ENCODE measurements at regions not wholly inside any gene's neighbourhood (a gene's known extent, or its start where the extent isn't known, plus 50 kb on each side); places are given as distances from the start of the nearest gene placed in this dataset.
A peak's percentile ranks its signal among the peaks of the same experiment; 100 is the strongest.
"Not testable (repeated sequence)": the region's sequence is repeated elsewhere in the genome, so short reads cannot be mapped to it uniquely, and the experiment has no call there.

GRCh38 chr10:44101082-44101481 lies 283.8 kb downstream of the CXCL12 start:
- DNase-seq (ENCODE audit: low read depth), result no peak

- no peak for DNase-seq (ENCODE audit: low read depth)
Measured at GRCh38 chr10:44099511-44099910, 285.4 kb downstream of the CXCL12 start.

DNA sequence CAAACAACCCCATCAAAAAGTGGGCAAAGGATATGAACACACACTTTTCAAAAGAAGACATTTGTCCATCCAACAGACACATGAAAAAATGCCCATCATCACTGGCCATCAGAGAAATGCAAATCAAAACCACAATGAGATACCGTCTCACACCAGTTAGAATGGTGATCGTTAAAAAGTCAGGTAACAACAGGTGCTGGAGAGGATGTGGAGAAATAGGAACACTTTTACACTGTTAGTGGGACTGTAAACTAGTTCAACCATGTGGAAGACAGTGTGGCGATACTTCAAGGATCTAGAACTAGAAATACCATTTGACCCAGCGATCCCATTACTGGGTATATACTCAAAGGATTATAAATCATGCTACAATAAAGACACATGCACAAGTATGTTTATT lies 288.7 kb downstream of the CXCL12 start:
- DNase-seq (ENCODE audit: low read depth), result not testable (repeated sequence)

GRCh38 chr10:44089671-44090070 lies 295.2 kb downstream of the CXCL12 start:
- DNase-seq (ENCODE audit: low read depth), result no peak

DNA sequence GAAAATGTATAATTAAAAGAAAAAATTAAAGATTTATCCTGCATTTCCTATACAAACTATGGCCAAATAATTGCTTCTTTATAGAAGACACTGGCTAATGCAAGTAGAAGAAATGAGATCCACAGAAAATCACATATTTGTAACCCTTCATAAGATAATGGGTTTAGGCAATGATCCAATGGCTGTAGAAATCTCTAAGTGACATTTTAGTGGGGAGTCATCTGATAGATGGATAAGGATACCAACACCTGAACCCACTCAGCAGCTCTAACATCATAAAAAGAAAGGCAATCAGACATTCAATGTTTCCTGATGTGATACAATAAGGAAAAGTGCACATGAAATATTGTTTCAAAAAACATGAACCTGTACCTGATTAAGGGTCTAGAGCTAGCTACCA lies 297.5 kb downstream of the CXCL12 start:
- no peak for DNase-seq (ENCODE audit: low read depth)

DNA sequence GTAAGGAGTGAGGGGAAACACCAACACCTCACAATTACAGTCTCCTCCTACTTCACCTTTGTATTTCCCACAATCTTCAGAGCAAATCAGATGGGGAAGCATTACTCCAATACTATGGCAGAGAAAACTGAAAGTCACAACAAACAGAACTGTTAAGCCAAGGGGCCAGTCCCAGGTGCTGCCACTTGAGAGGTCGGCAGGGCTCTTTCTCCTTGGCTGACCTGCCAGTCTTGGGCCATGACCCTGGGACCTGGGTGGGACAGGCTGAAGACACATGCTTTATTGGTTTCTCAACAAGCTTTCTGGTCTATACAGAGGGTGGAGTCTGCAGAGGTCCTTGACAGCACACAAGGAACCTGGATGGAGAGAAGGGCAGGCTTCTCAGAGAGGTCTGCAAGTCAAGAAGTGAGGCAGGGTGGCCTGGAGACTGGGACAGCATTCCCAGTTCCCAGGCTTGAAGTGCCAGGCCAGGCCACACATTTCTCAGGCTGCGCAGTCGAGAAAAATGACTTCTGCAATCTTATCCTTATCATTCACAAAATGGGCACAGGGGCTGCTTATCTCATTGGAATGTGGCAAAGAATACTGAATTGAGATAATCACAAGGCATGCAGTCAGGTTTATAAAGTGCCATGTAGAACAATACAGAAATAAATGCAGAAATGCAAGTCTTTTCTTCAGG lies 301.0 kb downstream of the CXCL12 start:
- DNase-seq (ENCODE audit: low read depth), result no peak

DNA sequence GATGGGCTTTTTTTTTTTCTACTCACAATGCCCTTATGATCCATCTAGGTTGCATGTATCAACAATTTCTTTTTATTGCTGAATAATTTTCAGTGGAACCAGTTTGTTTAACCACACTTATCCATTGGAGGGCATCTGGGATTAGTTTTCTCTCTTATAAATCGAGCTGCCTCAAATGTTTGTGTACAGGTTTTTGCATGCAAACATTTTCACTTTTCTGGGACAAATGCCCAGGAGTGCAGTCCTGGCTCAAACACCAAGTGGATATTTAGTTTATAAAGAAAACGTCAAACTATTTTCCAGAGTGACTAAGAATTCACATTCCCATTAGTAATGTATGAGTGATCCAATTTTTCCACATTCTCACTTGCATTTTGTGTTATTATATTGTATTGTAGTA lies 313.4 kb downstream of the CXCL12 start:
- peak; percentile 94 for DNase-seq (ENCODE audit: low read depth)

DNA sequence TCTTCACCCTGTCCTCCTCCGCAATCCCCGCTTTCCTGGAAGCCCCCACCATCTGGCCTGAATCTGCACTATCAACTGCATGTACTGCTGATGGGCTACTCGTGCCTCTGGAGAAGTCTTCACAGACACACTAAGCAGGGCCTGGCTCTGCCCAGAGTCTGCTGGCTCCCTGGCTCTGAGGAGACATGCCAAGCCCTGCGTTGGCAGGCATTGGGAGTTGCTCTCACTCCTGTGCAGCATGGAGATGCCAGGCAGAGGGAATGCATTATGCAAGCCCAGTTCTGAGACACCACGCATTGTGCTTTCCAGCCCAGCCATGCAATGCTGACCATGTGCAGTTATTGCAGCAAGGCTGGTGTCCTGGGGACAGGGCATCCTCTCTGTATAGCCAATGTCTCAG lies 314.6 kb downstream of the CXCL12 start:
- peak; percentile 51 for DNase-seq (ENCODE audit: low read depth)

GRCh38 chr10:44069573-44069972 lies 315.3 kb downstream of the CXCL12 start:
- peak; percentile 28 for DNase-seq (ENCODE audit: low read depth)

- DNase-seq (ENCODE audit: low read depth), result peak; percentile 60
Measured at GRCh38 chr10:44068716-44069482, 316.0 kb downstream of the CXCL12 start.

DNA sequence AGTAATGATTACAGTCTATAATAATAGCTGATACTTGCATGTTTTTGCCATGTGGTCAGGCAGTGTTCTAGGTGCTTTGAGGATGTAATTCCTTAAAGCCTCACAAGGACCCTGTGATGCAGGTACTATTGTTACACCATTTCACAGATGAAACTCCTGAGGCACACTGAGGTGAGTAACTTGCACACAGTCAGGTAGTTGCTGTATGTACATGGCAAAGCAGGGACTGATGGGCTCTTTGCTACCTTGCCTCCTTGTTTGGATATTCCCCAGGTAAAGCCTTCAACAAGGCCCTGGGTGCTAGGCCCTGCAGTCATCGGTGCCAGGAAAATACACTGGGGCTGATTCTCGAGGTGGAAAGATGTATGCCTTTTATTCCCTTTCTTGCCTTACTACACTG lies 317.5 kb downstream of the CXCL12 start:
- no peak for DNase-seq (ENCODE audit: low read depth)

DNA sequence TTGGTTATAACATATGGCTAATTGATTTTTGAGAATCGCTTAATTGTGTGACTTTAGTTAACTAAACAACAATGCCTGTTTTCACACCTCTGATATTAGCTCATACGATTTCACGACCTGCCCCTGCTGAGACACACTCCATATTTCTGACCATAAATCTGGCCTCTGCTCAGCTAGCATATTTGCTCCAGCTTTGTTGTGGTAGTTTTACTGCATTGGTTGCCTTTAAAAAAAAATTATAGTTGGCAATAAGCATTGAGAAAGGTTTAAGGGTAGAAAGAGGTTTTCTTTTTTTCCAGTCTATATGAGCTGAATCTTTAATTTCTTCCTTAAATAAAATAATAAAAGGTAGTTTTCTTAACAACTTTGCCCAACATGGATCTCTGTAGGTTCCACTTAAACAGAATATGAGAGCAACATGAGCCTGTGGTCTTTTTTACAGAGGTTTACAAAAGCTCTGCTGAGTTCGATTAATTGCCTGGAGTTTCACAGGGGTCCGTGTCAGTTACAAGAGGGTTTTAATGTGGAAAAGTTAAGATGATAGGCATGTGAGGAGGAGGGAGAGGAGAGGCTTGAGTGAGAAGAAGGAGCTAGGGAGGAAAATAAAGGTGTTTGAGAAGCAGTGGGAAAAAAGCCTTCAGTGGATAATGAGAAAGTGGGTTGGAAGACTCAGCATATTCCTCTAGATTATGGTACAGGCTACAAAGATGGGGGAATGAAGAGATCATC lies 318.2 kb downstream of the CXCL12 start:
- DNase-seq (ENCODE audit: low read depth), result no peak

- DNase-seq (ENCODE audit: low read depth), result no peak
Measured at GRCh38 chr10:44065788-44066526, 318.9 kb downstream of the CXCL12 start.

DNA sequence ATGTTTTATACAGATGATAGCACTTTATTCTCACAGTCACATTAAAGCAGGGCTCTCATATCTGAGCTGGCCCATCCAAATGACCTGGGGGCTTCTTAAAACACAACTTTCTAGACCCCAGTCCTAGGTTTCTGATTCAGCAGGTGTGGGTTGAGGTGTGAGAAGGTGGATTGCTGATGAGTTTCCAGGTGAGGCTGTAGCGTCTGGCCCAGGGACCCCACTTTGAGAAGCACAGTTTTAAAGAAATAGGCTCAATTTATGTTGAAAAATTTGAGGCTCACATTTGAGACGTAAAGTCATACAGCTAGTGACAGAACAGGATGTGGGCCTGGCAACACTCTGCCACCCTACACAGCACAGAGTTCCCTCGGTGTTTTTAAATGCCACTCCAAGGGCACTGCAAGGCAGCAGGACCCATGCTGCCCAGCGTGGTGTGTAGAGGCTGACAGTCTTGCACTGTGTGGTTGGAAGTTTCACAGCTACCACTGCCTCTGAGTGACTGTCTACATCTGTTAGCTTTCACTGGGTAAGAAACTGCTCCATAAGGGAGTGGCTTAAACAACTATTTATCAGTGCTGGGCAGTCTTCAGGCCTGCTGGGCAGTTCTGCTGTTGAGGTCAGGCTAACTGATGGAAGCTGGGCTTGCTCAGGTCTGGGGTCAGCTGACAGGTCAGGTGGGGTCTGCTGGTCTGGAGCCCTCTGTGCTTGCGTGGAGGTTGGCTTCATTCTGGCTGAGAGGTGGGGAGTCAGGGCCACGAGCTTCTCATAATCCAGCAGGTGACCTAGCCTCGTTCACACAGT lies 319.7 kb downstream of the CXCL12 start:
- no peak for DNase-seq (ENCODE audit: low read depth)

DNA sequence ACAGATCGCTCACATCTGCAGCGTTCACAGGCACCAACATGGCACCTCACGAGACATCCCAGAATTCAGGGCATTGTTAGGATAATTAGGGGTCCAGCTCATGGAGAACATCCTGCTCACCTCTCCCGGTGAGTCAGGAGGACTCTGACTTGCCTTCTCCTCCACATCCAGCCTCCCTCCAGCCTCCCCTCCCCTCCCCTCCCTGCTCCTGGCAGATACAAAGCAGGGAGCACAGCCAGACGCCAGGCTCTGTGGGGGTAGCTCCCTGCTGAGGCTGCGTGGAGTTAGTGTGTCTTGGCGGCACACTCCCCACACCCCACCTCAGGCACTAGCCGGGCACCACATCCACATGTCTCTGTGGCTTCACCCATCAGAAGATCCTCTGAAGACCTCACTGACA lies 320.6 kb downstream of the CXCL12 start:
- DNase-seq (ENCODE audit: low read depth), result no peak

DNA sequence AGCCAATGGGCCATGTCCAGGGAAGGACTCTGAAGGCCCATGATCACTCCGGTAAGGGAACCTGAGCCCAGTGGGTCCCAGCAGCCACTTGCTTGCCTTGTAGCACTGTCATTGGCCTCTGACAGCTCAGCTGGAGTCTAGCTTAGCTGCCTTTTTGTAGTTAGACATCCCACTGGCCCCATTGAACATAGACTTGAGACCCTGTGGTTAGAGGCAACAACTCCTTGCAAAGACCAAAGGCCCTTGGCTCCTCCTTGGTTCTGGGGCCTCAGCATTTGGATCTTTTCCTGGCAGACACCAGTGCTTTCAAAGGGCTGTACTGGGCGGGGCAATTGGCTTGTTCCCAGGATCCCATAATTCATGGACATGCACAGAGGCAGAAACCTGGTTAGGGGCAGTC lies 321.2 kb downstream of the CXCL12 start:
- DNase-seq (ENCODE audit: low read depth), result no peak

DNA sequence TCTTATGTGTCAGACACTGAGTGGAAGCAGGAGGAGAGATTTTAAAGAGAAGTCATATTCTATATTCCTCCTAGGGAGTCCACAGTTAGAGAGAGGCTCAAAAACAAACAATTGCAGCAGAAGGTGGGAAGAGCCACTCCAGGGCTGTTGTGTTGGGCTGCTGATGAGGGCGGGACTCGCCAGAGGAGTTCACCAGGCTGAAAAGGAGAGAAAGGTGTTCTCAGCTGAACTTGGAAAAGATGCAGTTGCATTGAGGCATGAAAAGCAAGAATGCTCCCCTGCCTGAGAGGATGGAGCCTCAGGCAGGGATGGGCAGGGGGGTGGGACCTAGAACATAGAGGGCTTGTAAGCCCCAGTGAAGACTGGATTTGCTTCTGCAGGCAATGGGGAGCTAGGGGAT lies 324.2 kb downstream of the CXCL12 start:
- no peak for DNase-seq (ENCODE audit: low read depth)

GRCh38 chr10:44060221-44060620 lies 324.7 kb downstream of the CXCL12 start:
- DNase-seq (ENCODE audit: low read depth), result no peak

DNA sequence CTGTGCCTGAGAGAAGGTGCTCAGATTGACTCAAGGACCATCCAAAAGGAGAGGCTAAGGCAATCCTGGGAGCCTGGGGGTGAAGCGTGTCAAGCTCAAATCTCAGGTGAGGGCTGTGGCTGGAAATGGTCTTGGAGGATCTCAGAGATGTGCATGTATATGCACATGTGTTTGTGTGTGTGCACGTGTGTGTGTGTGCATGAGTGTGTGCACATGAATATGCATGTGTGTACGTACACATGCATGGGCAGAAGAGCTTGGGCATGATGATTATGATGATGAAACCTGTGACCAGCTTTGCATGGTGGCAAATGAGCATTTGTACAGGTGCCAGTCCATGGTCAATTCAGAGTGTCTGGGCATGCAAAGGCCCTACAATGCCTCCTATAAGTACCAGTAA lies 326.6 kb downstream of the CXCL12 start:
- no peak for DNase-seq (ENCODE audit: low read depth)

- no peak for DNase-seq (ENCODE audit: low read depth)
Measured at GRCh38 chr10:44056967-44057805, 327.7 kb downstream of the CXCL12 start.

DNA sequence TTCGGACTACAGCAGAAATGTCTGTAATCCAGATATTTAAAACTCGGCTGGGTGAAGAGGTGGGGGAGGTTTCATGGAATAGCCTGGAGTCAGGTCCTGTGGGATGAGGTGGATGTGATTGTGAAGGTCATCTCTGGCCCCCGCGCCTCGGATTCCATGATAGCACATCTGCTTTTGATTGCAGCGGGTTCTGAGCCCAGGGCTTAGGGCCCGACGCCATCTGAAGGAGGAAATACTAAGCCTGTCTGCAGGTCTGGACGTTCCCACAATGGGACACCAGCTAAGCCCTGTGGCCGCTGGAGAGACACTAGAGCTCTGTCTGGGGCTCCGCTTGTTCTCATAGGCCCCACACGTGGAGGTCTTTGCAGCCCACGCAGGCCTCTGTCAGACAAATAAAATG lies 328.7 kb downstream of the CXCL12 start:
- no peak for DNase-seq (ENCODE audit: low read depth)

Data from fibroblast of gingiva (primary cell).